K562 (cell line): ENCODE measurements at regions not wholly inside any gene's neighbourhood (a gene's known extent, or its start where the extent isn't known, plus 50 kb on each side); places are given as distances from the start of the nearest gene placed in this dataset.
A peak's percentile ranks its signal among the peaks of the same experiment; 100 is the strongest.

Experiments used
- ATAC-seq: fragments of 200-7000 bp; cut with Tn5 transposase; 3 replicates; pipeline ENCODE4 v1.9.1; 2020; ENCODE audit warnings: moderate library complexity
- BruUV-seq: library from RNA; stranded (reverse); fragments of 400-500 nt; replicated peaks from 2 replicates; lab custom pipeline; 2021; lab: Mats Ljungman, UMichigan
- CTCF ChIA-PET: fragments of 300-600 bp; formaldehyde crosslinking; extraction: SDS; loops from one replicate; lab custom pipeline; 2021; ENCODE audit warnings: low intra/inter-chr PET ratio; lab: Yijun Ruan, JAX
- POLR2A ChIA-PET: fragments of 300-600, 350-650 bp; sonication (Branson Sonifier 250); formaldehyde crosslinking; extraction: SDS; loops from one replicate; lab custom pipeline; 2021; ENCODE audit warnings: antibody characterized with exemption, inconsistent platforms; lab: Yijun Ruan, JAX
- DNase-seq, 4 experiments: peaks; one replicate each; pipeline versions ENCODE4 v3.0.0 to v3.0.0-alpha.2; 2011 to 2018; ENCODE audit warnings: low spot score in 3 of 4, mixed read lengths in 3 of 4; ENCODE audit errors: extremely low read depth in 1 of 4
- FAIRE-seq: peaks from 2 replicates; lab custom pipeline; 2011; peaks lifted over from hg19 to GRCh38; lab: Jason Lieb, UNC
- H2AFZ ChIP-seq: 2 replicates; pipeline ENCODE4 v1.6.0; 2011; ENCODE audit warnings: low read depth, low read length, control low read depth, inconsistent platforms
- H3K27ac ChIP-seq: fragments of 200-600 bp; 3 replicates; pipeline ENCODE4 v1.8.0; 2011; ENCODE audit warnings: low read depth, mild to moderate bottlenecking, control low read depth, inconsistent platforms, low read length, moderate library complexity, mixed read lengths; ENCODE audit errors: extremely low read depth
- H3K27me3 ChIP-seq, 2 experiments: fragments of 300-600 bp in 1 of 2; 2 replicates in 1 of 2; 3 replicates in 1 of 2; pipeline versions ENCODE4 v1.6.0 to v1.8.0; 2011; ENCODE audit warnings: inconsistent platforms in 2 of 2, low read length in 2 of 2, mild to moderate bottlenecking in 1 of 2, mixed read lengths in 1 of 2, moderate library complexity in 1 of 2; ENCODE audit not compliant: control insufficient read depth in 2 of 2, insufficient read depth in 2 of 2
- H3K36me3 ChIP-seq: fragments of 300-600 bp; 3 replicates; pipeline ENCODE4 v1.8.0; 2011; ENCODE audit warnings: mild to moderate bottlenecking, low read length, inconsistent platforms; ENCODE audit not compliant: control insufficient read depth, insufficient read depth
- H3K4me1 ChIP-seq, 2 experiments: fragments of 200-600 bp in 1 of 2; replicated peaks in 1 of 2; 2 replicates in 1 of 2; 3 replicates in 1 of 2; pipeline versions ENCODE4 v1.5.1 to v1.8.0; 2011; ENCODE audit warnings: inconsistent platforms in 2 of 2, low read length in 2 of 2, mild to moderate bottlenecking in 1 of 2, mixed read lengths in 1 of 2, moderate library complexity in 1 of 2; ENCODE audit not compliant: control insufficient read depth in 2 of 2, insufficient read depth in 2 of 2
- H3K4me2 ChIP-seq: 2 replicates; pipeline ENCODE4 v1.6.1; 2011; ENCODE audit warnings: low read length, control low read depth, inconsistent platforms, mixed read lengths; ENCODE audit not compliant: insufficient read depth
- H3K4me3 ChIP-seq: fragments of 200-600 bp; sonication (generic), shearing (Covaris generic); 2 replicates; pipeline ENCODE4 v1.5.1; 2016; ENCODE audit warnings: control low read depth, inconsistent platforms
- H3K79me2 ChIP-seq: fragments of 200-600 bp; 3 replicates; pipeline ENCODE4 v1.8.0; 2011; ENCODE audit warnings: low read length, inconsistent platforms; ENCODE audit not compliant: control insufficient read depth, insufficient read depth
- H3K9ac ChIP-seq, 2 experiments: 2 replicates each; pipeline versions ENCODE4 v1.6.0 to v1.6.1; 2011; ENCODE audit warnings: low read depth in 2 of 2, low read length in 2 of 2, control low read depth in 1 of 2, inconsistent platforms in 1 of 2, mild to moderate bottlenecking in 1 of 2, mixed read lengths in 1 of 2; ENCODE audit not compliant: insufficient read depth in 1 of 2
- H3K9me1 ChIP-seq: one replicate; pipeline ENCODE4 v1.6.0; 2011; ENCODE audit warnings: inconsistent platforms, mild to moderate bottlenecking, low read length, moderate library complexity; ENCODE audit not compliant: control insufficient read depth, insufficient read depth
- H3K9me3 ChIP-seq: replicated peaks from 2 replicates; pipeline ENCODE4 v1.5.1; 2011; ENCODE audit warnings: low read depth, low read length, inconsistent platforms; ENCODE audit not compliant: control insufficient read depth, insufficient read depth
- H4K20me1 ChIP-seq: replicated peaks from 2 replicates; pipeline ENCODE4 v1.6.1; 2011; ENCODE audit warnings: low read length, inconsistent platforms, mixed read lengths; ENCODE audit not compliant: control insufficient read depth, insufficient read depth
- ARID2 ChIP-seq: fragments of 450-650 bp; IDR thresholded peaks from 2 replicates; pipeline ENCODE4 v1.6.1; 2017; ENCODE audit warnings: antibody characterized with exemption, mild to moderate bottlenecking
- BCOR ChIP-seq: fragments of 450-650 bp; IDR thresholded peaks from 2 replicates; pipeline ENCODE4 v1.6.1; 2016
- C11orf30 ChIP-seq: fragments of 450-650 bp; IDR thresholded peaks from 2 replicates; pipeline ENCODE4 v1.6.1; 2016; ENCODE audit warnings: low read depth, mild to moderate bottlenecking
- ERF ChIP-seq: fragments of 450-650 bp; formaldehyde crosslinking; IDR thresholded peaks from 2 replicates; pipeline ENCODE4 v1.4.0; 2020; ENCODE audit warnings: mild to moderate bottlenecking, mixed read lengths
- HMG20B ChIP-seq: fragments of 250-450 bp; sonication (Bioruptor Pico); IDR thresholded peaks from 2 replicates; pipeline ENCODE4 v1.5.0; 2021; ENCODE audit warnings: mild to moderate bottlenecking
- MAFF ChIP-seq: IDR thresholded peaks from 2 replicates; pipeline ENCODE4 v1.6.1; 2012; ENCODE audit warnings: low read length, improper control_type of control experiment
- MAFG ChIP-seq: fragments of 450-650 bp; conservative IDR thresholded peaks from 2 replicates; pipeline ENCODE4 v1.6.1; 2016; ENCODE audit warnings: missing genetic modification characterization, missing compliant biosample characterization
- MAFK ChIP-seq: IDR thresholded peaks from 2 replicates; pipeline ENCODE4 v1.6.1; 2011; ENCODE audit warnings: low read length, improper control_type of control experiment
- SP1 ChIP-seq: sonication (generic); formaldehyde crosslinking; IDR thresholded peaks from 2 replicates; pipeline ENCODE4 v1.8.1; 2022; ENCODE audit warnings: mild to moderate bottlenecking, missing genetic modification reagents
- ZBTB43 ChIP-seq: sonication (generic); formaldehyde crosslinking; IDR thresholded peaks from 2 replicates; pipeline ENCODE4 v1.8.0; 2023; ENCODE audit warnings: mild to moderate bottlenecking, missing genetic modification reagents
- ZKSCAN3 ChIP-seq: fragments of 250-450 bp; sonication (Bioruptor Pico); IDR thresholded peaks from 2 replicates; pipeline ENCODE4 v1.4.0; 2020
- ZNF316 ChIP-seq: fragments of 450-650 bp; IDR thresholded peaks from 2 replicates; pipeline ENCODE4 v1.6.1; 2016
- WGBS: fragments of 100-300 bp; shearing (Covaris generic); methylation state at CpG from one replicate; pipeline ENCODE4 v1.1.6; 2016; ENCODE audit warnings: low coverage, mixed read lengths; ENCODE audit not compliant: insufficient coverage; ENCODE audit errors: missing lambda C conversion rate; 5-methylcytosine and 5-hydroxymethylcytosine counted together
- in situ Hi-C: fragments of 300-500 bp; cut with MboI; formaldehyde crosslinking; loops from 4 replicates; pipeline ENCODE4 v1.15.0; 2018; ENCODE audit warnings: inconsistent platforms, mixed read lengths
- intact Hi-C: fragments of 100-400 bp; cut with micrococcal nuclease; formaldehyde crosslinking; loops from 2 replicates; pipeline ENCODE4 v1.14.2; 2022
- TF ChIP-seq, protein P1 (sequence below): sonication (generic); formaldehyde crosslinking; IDR thresholded peaks from 2 replicates; pipeline ENCODE4 v1.8.0; 2022; ENCODE audit warnings: mild to moderate bottlenecking, missing genetic modification reagents, borderline replicate concordance
- TF ChIP-seq, protein P2 (sequence below): fragments of 450-650 bp; formaldehyde crosslinking; IDR thresholded peaks from 2 replicates; pipeline ENCODE4 v1.4.0; 2020; ENCODE audit warnings: mild to moderate bottlenecking, mixed read lengths

DNA sequence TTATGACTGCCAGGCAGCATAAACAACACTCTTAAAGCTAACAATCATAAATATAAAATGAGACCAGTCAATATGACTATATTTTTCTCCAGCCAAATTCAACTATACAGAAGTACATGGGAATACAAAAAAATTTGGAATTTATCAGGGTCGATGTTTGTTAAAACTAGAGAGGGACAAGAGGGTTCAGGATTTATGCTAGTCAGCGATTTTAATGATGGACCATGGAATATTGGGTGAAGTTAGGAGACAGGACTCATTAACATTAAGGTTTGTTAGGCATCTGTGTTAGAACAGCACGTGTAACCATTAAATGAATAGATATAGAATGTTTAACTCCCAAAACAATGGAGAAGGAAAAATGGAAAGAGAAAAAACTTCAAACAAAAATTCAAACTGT, 146.2 kb downstream of the SEM1 start:
- POLR2A ChIA-PET, result no interaction called here
- Histone ChIP-seq H3K4me1 (no peaks in the 10 kb centered on the region), H3K27ac (no peak overlapping the region), H3K27me3 (no peaks in the 10 kb centered on the region), H3K9ac (no peak overlapping the region), H3K9me1 (no peaks in the 10 kb centered on the region), H3K9me3 (no peaks in the 10 kb centered on the region), H4K20me1 (no peaks in the 10 kb centered on the region), H3K4me3 (no peak overlapping the region), H3K79me2 (no peaks in the 10 kb centered on the region), H3K4me2 (no peak overlapping the region), H2AFZ (no peak overlapping the region), H3K36me3 (no peaks in the 10 kb centered on the region)
- TF ChIP-seq MAFK (peak; percentile 31; the same call in 1 of the 2 replicates), ZKSCAN3 (CRISPR knock-in tag) (no peak), MAFG (tag) (peak; percentile 57; the same call in 1 of the 2 replicates), HMG20B (no peak), ZBTB43 (CRISPR knock-in tag) (no peak), MAFF (peak; percentile 58), ERF (CRISPR knock-in tag) (no peak), SP1 (CRISPR knock-in tag) (no peak), BCOR (no peak), C11orf30 (peak; percentile 64), ARID2 (no peak), ZNF316 (peak; percentile 83)
- TF ChIP-seq, protein P1, sequence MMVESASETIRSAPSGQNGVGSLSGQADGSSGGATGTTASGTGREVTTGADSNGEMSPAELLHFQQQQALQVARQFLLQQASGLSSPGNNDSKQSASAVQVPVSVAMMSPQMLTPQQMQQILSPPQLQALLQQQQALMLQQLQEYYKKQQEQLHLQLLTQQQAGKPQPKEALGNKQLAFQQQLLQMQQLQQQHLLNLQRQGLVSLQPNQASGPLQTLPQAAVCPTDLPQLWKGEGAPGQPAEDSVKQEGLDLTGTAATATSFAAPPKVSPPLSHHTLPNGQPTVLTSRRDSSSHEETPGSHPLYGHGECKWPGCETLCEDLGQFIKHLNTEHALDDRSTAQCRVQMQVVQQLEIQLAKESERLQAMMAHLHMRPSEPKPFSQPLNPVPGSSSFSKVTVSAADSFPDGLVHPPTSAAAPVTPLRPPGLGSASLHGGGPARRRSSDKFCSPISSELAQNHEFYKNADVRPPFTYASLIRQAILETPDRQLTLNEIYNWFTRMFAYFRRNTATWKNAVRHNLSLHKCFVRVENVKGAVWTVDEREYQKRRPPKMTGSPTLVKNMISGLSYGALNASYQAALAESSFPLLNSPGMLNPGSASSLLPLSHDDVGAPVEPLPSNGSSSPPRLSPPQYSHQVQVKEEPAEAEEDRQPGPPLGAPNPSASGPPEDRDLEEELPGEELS (CRISPR knock-in tag), result no peak
- TF ChIP-seq, protein P2, sequence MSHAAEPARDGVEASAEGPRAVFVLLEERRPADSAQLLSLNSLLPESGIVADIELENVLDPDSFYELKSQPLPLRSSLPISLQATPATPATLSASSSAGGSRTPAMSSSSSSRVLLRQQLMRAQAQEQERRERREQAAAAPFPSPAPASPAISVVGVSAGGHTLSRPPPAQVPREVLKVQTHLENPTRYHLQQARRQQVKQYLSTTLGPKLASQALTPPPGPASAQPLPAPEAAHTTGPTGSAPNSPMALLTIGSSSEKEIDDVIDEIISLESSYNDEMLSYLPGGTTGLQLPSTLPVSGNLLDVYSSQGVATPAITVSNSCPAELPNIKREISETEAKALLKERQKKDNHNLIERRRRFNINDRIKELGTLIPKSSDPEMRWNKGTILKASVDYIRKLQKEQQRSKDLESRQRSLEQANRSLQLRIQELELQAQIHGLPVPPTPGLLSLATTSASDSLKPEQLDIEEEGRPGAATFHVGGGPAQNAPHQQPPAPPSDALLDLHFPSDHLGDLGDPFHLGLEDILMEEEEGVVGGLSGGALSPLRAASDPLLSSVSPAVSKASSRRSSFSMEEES, result no peak
- intact Hi-C loops (no loop called here), in situ Hi-C loops (no loop called here)
- no TSS peak for BruUV-seq
- ATAC-seq (no peak), DNase-seq (no peak), FAIRE-seq (no peak)
- CTCF ChIA-PET, result no interaction called here
- 0% methylated on average over 3 of the region's 3 CpGs for WGBS
